ENCODE measurements at regions not wholly inside any gene's neighbourhood (a gene's known extent, or its start where the extent isn't known, plus 50 kb on each side); places are given as distances from the start of the nearest gene placed in this dataset.

DNA sequence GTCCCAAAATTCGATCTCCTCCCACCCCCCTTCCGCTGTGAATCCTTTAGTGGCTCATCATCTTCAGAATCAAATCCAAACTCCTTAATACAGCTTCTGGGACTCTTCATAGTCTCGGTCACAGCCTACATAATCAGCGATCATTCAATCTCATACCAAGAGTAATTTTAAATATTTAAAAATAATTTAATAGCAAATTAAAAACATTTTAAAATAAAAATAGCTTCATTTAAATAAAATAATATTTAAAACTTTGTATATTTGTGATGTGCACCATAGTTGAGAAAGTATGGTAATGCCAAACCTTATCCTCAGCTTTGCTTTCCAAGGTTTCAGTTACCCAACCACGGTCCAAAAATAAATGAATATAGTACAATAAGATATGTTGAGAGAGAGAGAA, 70.0 kb upstream of the NR3C1 start:
- TF ChIP-seq EZH2 (IDR thresholded peaks at IDR 0.05) (no peak), POLR2AphosphoS5 (IDR thresholded peaks at IDR 0.05; ENCODE audit: borderline replicate concordance, low read depth, low read length) (no peak)

Data from SK-N-MC (cell line).